PC-9 (cell line): ENCODE measurements at regions not wholly inside any gene's neighbourhood (a gene's known extent, or its start where the extent isn't known, plus 50 kb on each side); places are given as distances from the start of the nearest gene placed in this dataset.
A peak's percentile ranks its signal among the peaks of the same experiment; 100 is the strongest.

Source experiments
- BruUV-seq: library from RNA; stranded (reverse); fragments of 400-500 nt; replicated peaks from 2 replicates; lab custom pipeline; 2021; lab: Mats Ljungman, UMichigan
- CTCF ChIA-PET: fragments of 300-600 bp; sonication (Branson Sonifier 250); formaldehyde crosslinking; loops from one replicate; lab custom pipeline; 2022; ENCODE audit warnings: antibody characterized with exemption; lab: Charles Lee
- POLR2A ChIA-PET: fragments of 300-600 bp; sonication (Branson Sonifier 250); formaldehyde crosslinking; loops from one replicate; lab custom pipeline; 2022; ENCODE audit warnings: antibody characterized with exemption; ENCODE audit not compliant: unreplicated experiment; lab: Charles Lee
- DNase-seq, 2 experiments: peaks; one replicate each; pipeline versions ENCODE4 v3.0.0 to v3.0.0-alpha.2; 2015 to 2022; ENCODE audit warnings: mixed read lengths in 1 of 2
- H2AFZ ChIP-seq: fragments of 200-600 bp; sonication (generic); 2 replicates; pipeline ENCODE4 v1.8.1; 2017; ENCODE audit warnings: antibody characterized with exemption
- H3F3A ChIP-seq: fragments of 200-600 bp; sonication (generic); 2 replicates; pipeline ENCODE4 v1.8.1; 2017; ENCODE audit warnings: antibody characterized with exemption, mild to moderate bottlenecking, low read depth; ENCODE audit not compliant: insufficient read depth
- H3K27ac ChIP-seq: fragments of 200-600 bp; sonication (generic); 2 replicates; pipeline ENCODE4 v1.6.1; 2016; ENCODE audit warnings: mixed run types
- H3K27me3 ChIP-seq: fragments of 200-600 bp; sonication (generic); 2 replicates; pipeline ENCODE4 v1.6.1; 2016; ENCODE audit warnings: low read depth, mixed run types; ENCODE audit not compliant: insufficient read depth
- H3K36me3 ChIP-seq: fragments of 200-600 bp; sonication (generic); 2 replicates; pipeline ENCODE4 v1.6.1; 2016; ENCODE audit warnings: low read depth, mixed run types
- H3K4me1 ChIP-seq: fragments of 200-600 bp; sonication (generic); replicated peaks from 2 replicates; pipeline ENCODE4 v1.6.1; 2016; ENCODE audit warnings: mixed run types; ENCODE audit not compliant: insufficient read depth
- H3K4me2 ChIP-seq: fragments of 200-600 bp; sonication (generic); 2 replicates; pipeline ENCODE4 v1.6.1; 2017; ENCODE audit warnings: mixed run types
- H3K4me3 ChIP-seq: fragments of 200-600 bp; sonication (generic); 2 replicates; pipeline ENCODE4 v1.6.1; 2016; ENCODE audit warnings: mixed run types
- H3K79me2 ChIP-seq: fragments of 200-600 bp; sonication (generic); 2 replicates; pipeline ENCODE4 v1.6.1; 2017; ENCODE audit warnings: low read depth, mixed run types
- H3K9me2 ChIP-seq: fragments of 200-600 bp; sonication (generic); 2 replicates; pipeline ENCODE4 v1.8.1; 2017; ENCODE audit warnings: mild to moderate bottlenecking; ENCODE audit not compliant: insufficient read depth
- H3K9me3 ChIP-seq: fragments of 200-600 bp; sonication (generic); 2 replicates; pipeline ENCODE4 v1.8.1; 2016; ENCODE audit warnings: low read depth; ENCODE audit not compliant: insufficient read depth
- H4K20me1 ChIP-seq: fragments of 200-600 bp; sonication (generic); 2 replicates; pipeline ENCODE4 v1.8.1; 2017; ENCODE audit not compliant: insufficient read depth
- CTCF ChIP-seq: fragments of 200-600 bp; sonication (generic); conservative IDR thresholded peaks from 2 replicates; pipeline ENCODE4 v1.6.1; 2017; ENCODE audit warnings: mixed run types, antibody characterized with exemption, mild to moderate bottlenecking, moderate library complexity
- EZH2 ChIP-seq: fragments of 200-600 bp; sonication (generic); IDR thresholded peaks from 2 replicates; pipeline ENCODE4 v1.8.0; 2017; ENCODE audit warnings: antibody characterized with exemption, low read depth
- intact Hi-C: fragments of 100-400 bp; cut with micrococcal nuclease; formaldehyde crosslinking; loops from one replicate; pipeline ENCODE4 v1.10.0; 2022; ENCODE audit not compliant: unreplicated experiment

DNA sequence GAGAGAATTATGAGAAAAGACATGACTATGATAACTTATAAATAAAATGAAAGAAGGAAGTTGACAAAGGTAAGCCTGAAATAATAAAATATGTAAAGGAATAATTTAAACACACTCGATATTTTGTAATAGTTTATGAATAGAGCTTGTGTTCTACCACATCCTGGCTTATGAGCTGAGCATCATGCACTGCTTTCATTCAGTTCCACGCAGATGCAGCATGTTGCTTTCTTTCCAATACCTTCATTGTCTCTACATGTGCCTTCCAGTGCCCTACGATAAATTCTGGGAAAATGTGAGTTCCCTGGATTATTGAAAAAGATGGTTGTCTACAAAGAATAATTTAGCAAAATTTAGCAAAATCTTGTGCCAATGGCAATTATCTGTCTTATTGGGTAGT is 398.9 kb upstream of the SEMA3C start:
- ChIA-PET CTCF (no interaction called here), POLR2A (no interaction called here)
- no peak overlapping the region for H3K27ac ChIP-seq
- DNase-seq, result no peak
- no peaks in the 10 kb centered on the region for H3F3A ChIP-seq
- H3K9me2 ChIP-seq, result no peaks in the 10 kb centered on the region
- no peaks in the 10 kb centered on the region for H3K36me3 ChIP-seq
- H3K27me3 ChIP-seq, result no peaks in the 10 kb centered on the region
- no peak overlapping the region for H2AFZ ChIP-seq
- no peaks in the 10 kb centered on the region for H3K79me2 ChIP-seq
- H3K4me1 ChIP-seq, result no peaks in the 10 kb centered on the region
- intact Hi-C loops, result no loop called here
- H4K20me1 ChIP-seq, result no peaks in the 10 kb centered on the region
- no TSS peak for BruUV-seq
- H3K4me3 ChIP-seq, result no peak overlapping the region
- no peaks in the 10 kb centered on the region for H3K9me3 ChIP-seq
- no peak overlapping the region for H3K4me2 ChIP-seq
- TF ChIP-seq EZH2, result no peak
- TF ChIP-seq CTCF, result no peak

GRCh38 chr7:81308643-81309322 is 389.9 kb upstream of the SEMA3C start:
- Histone ChIP-seq H4K20me1 (no peaks in the 10 kb centered on the region), H2AFZ (peak overlapping the region; percentile 53), H3K4me2 (no peak overlapping the region), H3K79me2 (no peaks in the 10 kb centered on the region), H3K4me3 (no peak overlapping the region), H3F3A (no peaks in the 10 kb centered on the region), H3K27me3 (no peaks in the 10 kb centered on the region), H3K9me2 (peaks cover 9% of the 10 kb centered on the region; the same call in 1 of the 2 replicates), H3K36me3 (no peaks in the 10 kb centered on the region), H3K4me1 (no peaks in the 10 kb centered on the region), H3K9me3 (no peaks in the 10 kb centered on the region), H3K27ac (no peak overlapping the region)
- no peak for TF ChIP-seq CTCF
- TF ChIP-seq EZH2, result no peak
- no TSS peak for BruUV-seq
- ChIA-PET POLR2A (no interaction called here), CTCF (no interaction called here)
- DNase-seq, result no peak
- intact Hi-C loops, result no loop called here

DNA sequence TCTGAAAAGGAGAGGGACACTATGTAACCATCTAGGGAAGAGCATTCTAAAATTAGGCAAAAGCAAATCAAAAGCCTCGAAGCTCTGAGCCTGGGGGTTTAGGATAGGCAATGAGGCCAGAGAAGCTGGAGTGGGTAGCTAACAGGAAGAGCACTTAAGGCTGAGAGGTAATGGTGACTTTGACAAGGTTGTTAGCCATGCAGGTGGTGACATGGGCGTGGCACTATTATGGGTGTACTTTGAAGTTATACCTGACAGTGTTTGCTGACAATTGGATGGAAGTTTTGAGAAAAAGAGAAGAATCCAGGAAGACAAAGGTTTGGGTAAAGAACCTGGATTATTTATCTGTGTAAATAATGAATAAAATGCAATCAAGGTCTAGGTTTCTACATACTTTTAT is 383.0 kb upstream of the SEMA3C start:
- no peak overlapping the region for H3K4me3 ChIP-seq
- H3K9me2 ChIP-seq, result peaks cover 6% of the 10 kb centered on the region; the same call in 1 of the 2 replicates
- intact Hi-C loops, result no loop called here
- 0 out of 2 replicates have a peak, but pooled peaks cover 12% of the 10 kb centered on the region for H3F3A ChIP-seq
- no peaks in the 10 kb centered on the region for H3K79me2 ChIP-seq
- POLR2A ChIA-PET, result no interaction called here
- H3K27ac ChIP-seq, result no peak overlapping the region
- no peak for DNase-seq
- H3K4me2 ChIP-seq, result no peak overlapping the region
- H3K4me1 ChIP-seq, result peaks cover 21% of the 10 kb centered on the region
- no peaks in the 10 kb centered on the region for H3K27me3 ChIP-seq
- no peaks in the 10 kb centered on the region for H3K9me3 ChIP-seq
- BruUV-seq, result no TSS peak
- no peaks in the 10 kb centered on the region for H4K20me1 ChIP-seq
- TF ChIP-seq EZH2 (no peak), CTCF (no peak)
- CTCF ChIA-PET, result no interaction called here
- H3K36me3 ChIP-seq, result no peaks in the 10 kb centered on the region
- H2AFZ ChIP-seq, result no peak overlapping the region
